Right hindlimb (tissue), 1 donor: ENCODE measurements at regions not wholly inside any gene's neighbourhood (a gene's known extent, or its start where the extent isn't known, plus 50 kb on each side); places are given as distances from the start of the nearest gene placed in this dataset.
"Not testable (repeated sequence)": the region's sequence is repeated elsewhere in the genome, so short reads cannot be mapped to it uniquely, and the experiment has no call there.

Source experiments
- DNase-seq: peaks from one replicate; pipeline ENCODE4 v3.0.0-alpha.2; 2018

- not testable (repeated sequence) for DNase-seq
Observed at GRCh38 chr2:111596808-111597705, 286.9 kb downstream of the ANAPC1 start.

GRCh38 chr2:111598944-111599343 lies 285.0 kb downstream of the ANAPC1 start:
- DNase-seq = not testable (repeated sequence)

GRCh38 chr2:111602259-111602658 lies 281.7 kb downstream of the ANAPC1 start:
- DNase-seq = not testable (repeated sequence)

GRCh38 chr2:111605798-111606197 lies 278.2 kb downstream of the ANAPC1 start:
- not testable (repeated sequence) for DNase-seq

GRCh38 chr2:111606632-111607031 lies 277.4 kb downstream of the ANAPC1 start:
- not testable (repeated sequence) for DNase-seq

- DNase-seq = not testable (repeated sequence)
Observed at GRCh38 chr2:111609146-111609844, 274.7 kb downstream of the ANAPC1 start.

GRCh38 chr2:111610035-111610434 lies 274.0 kb downstream of the ANAPC1 start:
- not testable (repeated sequence) for DNase-seq

GRCh38 chr2:111616651-111617218 lies 267.3 kb downstream of the ANAPC1 start:
- no peak for DNase-seq

- no peak for DNase-seq
Observed at GRCh38 chr2:111617299-111618225, 266.4 kb downstream of the ANAPC1 start.

- DNase-seq = peak; percentile 72
Observed at GRCh38 chr2:111618226-111618977, 265.6 kb downstream of the ANAPC1 start.

- no peak for DNase-seq
Observed at GRCh38 chr2:111618978-111619902, 264.8 kb downstream of the ANAPC1 start.

GRCh38 chr2:111620281-111620680 lies 263.7 kb downstream of the ANAPC1 start:
- DNase-seq = no peak

GRCh38 chr2:111622859-111623258 lies 261.1 kb downstream of the ANAPC1 start:
- no peak for DNase-seq

GRCh38 chr2:111623380-111623779 lies 260.6 kb downstream of the ANAPC1 start:
- no peak for DNase-seq

GRCh38 chr2:111624411-111625156 lies 259.4 kb downstream of the ANAPC1 start:
- DNase-seq = no peak

- DNase-seq = not testable (repeated sequence)
Observed at GRCh38 chr2:111625157-111625537, 258.8 kb downstream of the ANAPC1 start.

- no peak for DNase-seq
Observed at GRCh38 chr2:111626037-111626864, 257.7 kb downstream of the ANAPC1 start.

- no peak for DNase-seq
Observed at GRCh38 chr2:111626865-111627163, 257.2 kb downstream of the ANAPC1 start.

GRCh38 chr2:111627256-111627655 lies 256.7 kb downstream of the ANAPC1 start:
- DNase-seq = no peak
